Upper lobe of left lung (tissue), 4 donors: ENCODE measurements at regions not wholly inside any gene's neighbourhood (a gene's known extent, or its start where the extent isn't known, plus 50 kb on each side); places are given as distances from the start of the nearest gene placed in this dataset.

Experiments
- CTCF ChIP-seq, 6 experiments: fragments of 450-650 bp in 4 of 6; fragments of 200-600 bp in 2 of 6; sonication (generic) in 2 of 6; IDR thresholded peaks; one replicate each; pipeline ENCODE4 v1.5.1; 2016 to 2019; ENCODE audit warnings: antibody characterized with exemption in 6 of 6
- POLR2AphosphoS5 ChIP-seq, 2 donors: sonication (generic); formaldehyde crosslinking; IDR thresholded peaks; one replicate each; pipeline ENCODE4 v1.5.1; 2017; ENCODE audit warnings: antibody characterized with exemption in 2 of 2

GRCh38 chr2:220916931-220917330, 655.2 kb downstream of the EPHA4 start:
- TF ChIP-seq CTCF (IDR thresholded peaks at IDR 0.05) (no peak), POLR2AphosphoS5 (IDR thresholded peaks at IDR 0.05) (no peak)
